ENCODE measurements at regions not wholly inside any gene's neighbourhood (a gene's known extent, or its start where the extent isn't known, plus 50 kb on each side); places are given as distances from the start of the nearest gene placed in this dataset.
"Not testable (repeated sequence)": the region's sequence is repeated elsewhere in the genome, so short reads cannot be mapped to it uniquely, and the experiment has no call there.

DNA sequence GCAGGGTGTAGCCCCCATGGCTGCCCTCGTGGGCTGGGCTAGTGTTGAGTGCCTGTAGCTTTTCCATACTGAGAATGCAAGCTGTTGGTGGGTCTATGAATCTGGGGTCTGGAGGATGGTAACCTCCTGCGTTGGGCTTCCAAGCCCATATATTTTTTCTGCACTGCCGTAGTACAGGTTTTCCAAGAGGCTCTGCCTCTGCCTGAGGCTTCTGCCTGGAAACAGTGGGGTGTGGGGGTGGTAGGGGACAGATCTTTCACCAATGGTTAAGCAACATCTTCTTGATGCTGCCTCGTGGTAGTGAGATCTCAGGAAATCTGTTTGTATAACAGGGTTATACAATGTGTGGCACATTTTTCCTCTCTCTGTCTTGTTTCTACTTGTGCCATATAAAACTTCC is 189.0 kb upstream of the ZNF519 start:
- TF ChIP-seq PRDM1 (tag by site-specific recombination; IDR thresholded peaks at IDR 0.05); KLF1 (tag by site-specific recombination; IDR thresholded peaks at IDR 0.05); ZNF398 (tag by site-specific recombination; IDR thresholded peaks at IDR 0.05); ZNF561 (tag by site-specific recombination; IDR thresholded peaks at IDR 0.05; ENCODE audit: borderline replicate concordance); ELK4 (IDR thresholded peaks at IDR 0.05; ENCODE audit: borderline replicate concordance, low read depth, low read length); CTCF (tag by site-specific recombination; IDR thresholded peaks at IDR 0.05): not testable (repeated sequence)
- TF ChIP-seq, protein P1, sequence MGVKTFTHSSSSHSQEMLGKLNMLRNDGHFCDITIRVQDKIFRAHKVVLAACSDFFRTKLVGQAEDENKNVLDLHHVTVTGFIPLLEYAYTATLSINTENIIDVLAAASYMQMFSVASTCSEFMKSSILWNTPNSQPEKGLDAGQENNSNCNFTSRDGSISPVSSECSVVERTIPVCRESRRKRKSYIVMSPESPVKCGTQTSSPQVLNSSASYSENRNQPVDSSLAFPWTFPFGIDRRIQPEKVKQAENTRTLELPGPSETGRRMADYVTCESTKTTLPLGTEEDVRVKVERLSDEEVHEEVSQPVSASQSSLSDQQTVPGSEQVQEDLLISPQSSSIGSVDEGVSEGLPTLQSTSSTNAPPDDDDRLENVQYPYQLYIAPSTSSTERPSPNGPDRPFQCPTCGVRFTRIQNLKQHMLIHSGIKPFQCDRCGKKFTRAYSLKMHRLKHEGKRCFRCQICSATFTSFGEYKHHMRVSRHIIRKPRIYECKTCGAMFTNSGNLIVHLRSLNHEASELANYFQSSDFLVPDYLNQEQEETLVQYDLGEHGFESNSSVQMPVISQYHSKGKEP (tag by site-specific recombination; IDR thresholded peaks at IDR 0.05), result not testable (repeated sequence)
